ENCODE measurements at regions not wholly inside any gene's neighbourhood (a gene's known extent, or its start where the extent isn't known, plus 50 kb on each side); places are given as distances from the start of the nearest gene placed in this dataset.

- H3K27ac ChIP-seq: no peak overlapping the region
- intact Hi-C loops (cut with DNase I): no loop called here
- TF ChIP-seq, protein P1, sequence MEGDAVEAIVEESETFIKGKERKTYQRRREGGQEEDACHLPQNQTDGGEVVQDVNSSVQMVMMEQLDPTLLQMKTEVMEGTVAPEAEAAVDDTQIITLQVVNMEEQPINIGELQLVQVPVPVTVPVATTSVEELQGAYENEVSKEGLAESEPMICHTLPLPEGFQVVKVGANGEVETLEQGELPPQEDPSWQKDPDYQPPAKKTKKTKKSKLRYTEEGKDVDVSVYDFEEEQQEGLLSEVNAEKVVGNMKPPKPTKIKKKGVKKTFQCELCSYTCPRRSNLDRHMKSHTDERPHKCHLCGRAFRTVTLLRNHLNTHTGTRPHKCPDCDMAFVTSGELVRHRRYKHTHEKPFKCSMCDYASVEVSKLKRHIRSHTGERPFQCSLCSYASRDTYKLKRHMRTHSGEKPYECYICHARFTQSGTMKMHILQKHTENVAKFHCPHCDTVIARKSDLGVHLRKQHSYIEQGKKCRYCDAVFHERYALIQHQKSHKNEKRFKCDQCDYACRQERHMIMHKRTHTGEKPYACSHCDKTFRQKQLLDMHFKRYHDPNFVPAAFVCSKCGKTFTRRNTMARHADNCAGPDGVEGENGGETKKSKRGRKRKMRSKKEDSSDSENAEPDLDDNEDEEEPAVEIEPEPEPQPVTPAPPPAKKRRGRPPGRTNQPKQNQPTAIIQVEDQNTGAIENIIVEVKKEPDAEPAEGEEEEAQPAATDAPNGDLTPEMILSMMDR (IDR thresholded peaks at IDR 0.05): no peak
- TF ChIP-seq POLR2AphosphoS5 (IDR thresholded peaks at IDR 0.05) (no peak), POLR2A (IDR thresholded peaks at IDR 0.05) (no peak)
- no peak for DNase-seq (ENCODE audit: low spot score)
- H3K9me3 ChIP-seq: no peaks in the 10 kb centered on the region
- H3K27me3 ChIP-seq (replicated peaks; ENCODE audit: insufficient read depth): no peaks in the 10 kb centered on the region
- H3K4me1 ChIP-seq (replicated peaks): no peaks in the 10 kb centered on the region
- WGBS: 77% methylated on average over 25 of the region's 25 CpGs
- no peaks in the 10 kb centered on the region for H3K36me3 ChIP-seq
- H3K4me3 ChIP-seq: no peak overlapping the region
Measured at GRCh38 chr15:101554115-101554915, 64.8 kb upstream of the PCSK6 start.

DNA sequence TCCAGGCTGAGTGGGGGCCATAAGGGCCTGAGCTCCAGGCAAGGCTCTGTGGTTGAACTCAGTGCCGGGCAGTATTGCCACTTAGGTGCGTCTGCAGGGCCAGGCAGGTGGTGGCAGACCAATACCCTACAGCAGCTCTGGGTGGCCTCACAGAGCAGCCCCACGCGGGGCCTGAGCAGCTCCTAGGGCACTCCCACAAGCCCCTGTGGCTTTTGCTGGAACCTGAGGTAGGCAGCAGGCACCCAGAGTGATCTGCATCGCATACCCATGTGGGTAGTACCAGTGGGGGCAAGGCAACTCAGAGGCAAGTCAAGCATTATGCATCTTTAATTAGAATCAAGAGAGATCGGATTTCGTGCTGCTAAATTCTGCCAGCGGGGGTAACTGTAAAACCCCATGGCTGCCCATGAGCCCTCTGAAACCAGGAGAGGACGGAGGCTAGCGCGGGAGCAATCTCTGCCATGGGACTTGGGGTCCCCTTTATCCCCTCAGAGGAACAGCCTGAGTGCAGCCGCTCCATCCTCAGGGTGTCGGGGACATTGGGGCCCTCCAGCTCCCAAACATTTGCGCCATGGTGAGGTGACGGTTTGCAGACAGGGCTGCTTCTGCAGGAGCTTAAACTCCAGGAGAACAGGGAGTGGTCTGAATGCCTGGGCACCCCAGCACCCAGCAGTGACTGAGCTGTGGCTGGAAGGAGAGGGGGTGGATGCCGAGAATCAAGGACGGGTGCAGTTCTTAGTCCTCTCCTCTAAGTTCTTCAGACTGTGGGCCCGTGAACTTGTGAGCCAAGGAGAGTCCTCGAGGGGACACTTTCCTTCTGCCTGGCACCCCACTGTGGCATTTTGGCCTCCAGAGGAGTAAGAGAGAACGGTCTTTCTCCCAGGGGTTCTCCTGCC is 62.4 kb upstream of the PCSK6 start:
- intact Hi-C loops (cut with DNase I): no loop called here
- DNase-seq (ENCODE audit: low spot score): no peak
- no peaks in the 10 kb centered on the region for H3K27me3 ChIP-seq (replicated peaks; ENCODE audit: insufficient read depth)
- no peak overlapping the region for H3K4me3 ChIP-seq
- H3K36me3 ChIP-seq: no peaks in the 10 kb centered on the region
- no peaks in the 10 kb centered on the region for H3K9me3 ChIP-seq
- TF ChIP-seq, protein P1 (IDR thresholded peaks at IDR 0.05): no peak
- TF ChIP-seq POLR2A (IDR thresholded peaks at IDR 0.05) (no peak), POLR2AphosphoS5 (IDR thresholded peaks at IDR 0.05) (no peak)
- no peaks in the 10 kb centered on the region for H3K4me1 ChIP-seq (replicated peaks)
- WGBS: 88% methylated on average over 20 of the region's 20 CpGs
- no peak overlapping the region for H3K27ac ChIP-seq

DNA sequence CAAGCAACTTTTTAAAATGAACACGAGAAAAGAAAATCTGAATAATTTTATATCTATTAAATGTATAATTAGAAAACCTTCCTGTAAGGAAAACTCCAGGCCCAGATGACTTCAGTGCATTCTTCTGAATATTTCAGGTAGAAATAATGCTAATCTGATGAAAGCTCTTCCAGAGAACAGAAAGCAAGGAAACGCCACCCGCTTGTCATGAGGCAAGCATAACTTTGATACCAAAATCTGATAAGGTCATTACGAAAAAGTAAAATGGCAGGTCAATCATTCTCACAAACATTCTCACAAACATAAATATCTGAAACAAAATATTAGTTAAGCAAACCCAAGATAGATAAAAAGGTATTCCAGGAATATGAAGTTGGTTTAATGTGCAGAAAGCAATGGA is 60.6 kb upstream of the PCSK6 start:
- intact Hi-C loops (cut with DNase I): no loop called here
- Histone ChIP-seq H3K4me1 (replicated peaks) (no peaks in the 10 kb centered on the region), H3K27ac (no peak overlapping the region), H3K4me3 (no peak overlapping the region), H3K27me3 (replicated peaks; ENCODE audit: insufficient read depth) (no peaks in the 10 kb centered on the region), H3K9me3 (no peaks in the 10 kb centered on the region), H3K36me3 (no peaks in the 10 kb centered on the region)
- no peak for DNase-seq (ENCODE audit: low spot score)
- TF ChIP-seq, protein P1 (IDR thresholded peaks at IDR 0.05): no peak
- TF ChIP-seq POLR2AphosphoS5 (IDR thresholded peaks at IDR 0.05) (no peak), POLR2A (IDR thresholded peaks at IDR 0.05) (no peak)
- WGBS: 71% methylated on average over 4 of the region's 4 CpGs

DNA sequence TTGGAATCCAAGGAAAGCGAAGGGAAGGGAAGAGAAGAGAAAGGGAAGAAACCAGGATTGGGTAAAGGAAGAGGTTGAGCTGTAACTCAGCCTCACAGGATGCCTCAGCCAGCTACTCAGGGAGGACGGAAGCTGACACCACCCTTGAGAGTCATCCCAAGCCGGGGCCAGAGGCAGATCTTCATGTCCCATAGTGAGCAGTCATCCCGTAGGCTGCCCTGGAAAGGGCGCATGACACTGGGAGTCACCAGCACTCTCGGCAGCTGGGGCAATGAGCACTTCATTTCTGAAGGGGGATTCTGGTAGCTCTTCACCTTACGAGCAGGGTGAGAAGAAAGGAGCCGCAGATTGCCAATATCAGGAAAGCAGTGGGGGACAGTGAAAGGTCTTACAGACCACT is 60.1 kb upstream of the PCSK6 start:
- TF ChIP-seq, protein P1 (IDR thresholded peaks at IDR 0.05): no peak
- TF ChIP-seq POLR2AphosphoS5 (IDR thresholded peaks at IDR 0.05): no peak
- TF ChIP-seq POLR2A (IDR thresholded peaks at IDR 0.05): no peak
- Histone ChIP-seq H3K9me3 (no peaks in the 10 kb centered on the region), H3K27ac (no peak overlapping the region), H3K36me3 (no peaks in the 10 kb centered on the region), H3K27me3 (replicated peaks; ENCODE audit: insufficient read depth) (no peaks in the 10 kb centered on the region), H3K4me1 (replicated peaks) (no peaks in the 10 kb centered on the region), H3K4me3 (no peak overlapping the region)
- no peak for DNase-seq (ENCODE audit: low spot score)
- 63% methylated on average over 8 of the region's 8 CpGs for WGBS
- intact Hi-C loops (cut with DNase I): no loop called here

Data from prostate gland (tissue), 2 donors.